ENCODE measurements at regions not wholly inside any gene's neighbourhood (a gene's known extent, or its start where the extent isn't known, plus 50 kb on each side); places are given as distances from the start of the nearest gene placed in this dataset.

DNA sequence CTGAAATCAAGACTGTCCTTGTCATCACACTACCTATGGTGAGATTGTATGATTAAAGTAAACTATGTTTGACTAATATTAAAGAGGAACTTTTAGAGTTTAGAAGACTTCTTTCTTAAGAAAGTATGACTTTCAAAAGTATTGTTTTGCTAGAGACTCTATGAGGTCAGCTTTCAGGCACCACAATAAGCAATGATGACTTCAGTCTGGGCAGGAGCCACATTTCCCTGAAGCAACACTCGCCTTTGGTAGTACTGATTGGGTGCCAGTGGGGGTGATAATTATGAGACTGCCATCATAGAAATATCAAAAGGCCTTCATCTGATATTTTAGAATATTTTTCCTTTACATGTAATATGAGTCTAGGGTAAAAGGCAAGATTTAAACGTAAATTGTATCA is 212.6 kb downstream of the DTHD1 start:
- no peak for DNase-seq

DNA sequence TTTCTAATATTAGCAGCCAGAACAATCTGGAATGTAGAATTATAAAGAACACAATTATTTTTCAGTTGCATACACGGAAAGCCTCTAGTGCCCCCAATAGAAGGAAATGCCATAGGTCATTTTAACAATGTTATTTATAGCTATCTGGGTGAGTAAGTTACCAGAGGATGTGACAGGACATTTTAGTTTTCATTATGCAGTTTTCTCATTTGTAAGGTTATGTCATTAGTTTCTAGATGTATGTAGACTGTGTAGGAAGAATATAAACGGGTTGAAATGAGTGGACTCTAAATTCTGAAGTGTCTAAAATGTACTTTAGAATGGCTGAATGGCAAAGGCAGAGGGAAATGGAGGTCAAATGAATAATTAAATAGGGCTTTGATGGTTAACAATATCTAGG is 213.3 kb downstream of the DTHD1 start:
- no peak for DNase-seq

DNA sequence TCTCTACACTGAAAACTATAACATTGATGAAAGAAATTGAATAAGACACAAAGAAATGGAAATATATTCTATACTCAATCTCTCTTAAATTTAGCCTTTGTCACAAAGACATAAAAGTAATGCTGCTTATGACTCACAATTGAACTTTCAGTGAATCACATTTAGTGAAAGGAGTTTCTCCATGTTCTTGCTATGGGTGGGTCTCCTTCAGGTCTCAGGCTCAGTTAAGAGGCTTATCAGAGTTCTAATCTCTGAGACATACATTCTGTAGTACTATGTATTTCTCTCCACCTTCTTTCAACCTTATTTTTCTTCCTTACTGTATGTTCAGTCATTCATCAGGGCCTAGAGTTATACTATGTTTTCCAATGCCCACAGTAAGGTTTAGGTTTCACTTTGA is 220.9 kb downstream of the DTHD1 start:
- no peak for DNase-seq

DNA sequence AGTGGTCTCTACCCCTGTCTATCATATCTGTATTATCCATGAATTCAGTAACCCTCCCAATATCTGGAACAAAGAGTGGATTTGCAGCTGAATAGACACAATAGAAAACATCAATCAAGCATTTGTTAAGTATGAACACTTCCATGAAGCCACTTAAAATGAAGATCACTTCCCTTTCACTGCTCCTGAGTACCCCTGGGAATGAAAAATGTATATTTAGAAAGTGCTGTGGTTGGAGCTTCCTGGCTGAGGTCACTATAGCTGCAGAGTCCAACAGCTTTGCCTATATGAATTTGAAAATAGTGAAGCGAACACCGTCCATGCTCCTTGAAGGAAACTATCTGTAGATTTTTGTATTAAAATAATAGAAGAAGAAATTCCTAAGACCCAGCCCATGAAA is 227.0 kb downstream of the DTHD1 start:
- DNase-seq: no peak

DNA sequence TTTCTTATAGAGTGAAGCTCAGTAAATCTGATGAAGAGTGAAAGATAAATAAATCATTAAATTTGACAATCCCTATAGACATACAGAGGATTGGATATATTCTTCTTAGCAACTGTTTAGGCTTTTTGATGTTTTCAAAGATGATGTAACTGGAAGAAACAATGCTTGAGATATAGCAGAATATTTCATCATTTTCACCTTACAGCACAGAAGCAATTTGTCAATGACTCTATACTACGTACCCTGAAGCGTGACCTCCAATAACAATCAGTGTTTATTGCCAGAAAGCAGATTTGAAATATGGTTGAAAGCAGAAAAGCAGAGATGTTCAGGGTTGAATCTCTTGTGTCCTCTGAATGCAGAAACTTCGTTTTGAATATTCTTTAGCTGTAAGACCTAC is 228.4 kb downstream of the DTHD1 start:
- DNase-seq: no peak

DNA sequence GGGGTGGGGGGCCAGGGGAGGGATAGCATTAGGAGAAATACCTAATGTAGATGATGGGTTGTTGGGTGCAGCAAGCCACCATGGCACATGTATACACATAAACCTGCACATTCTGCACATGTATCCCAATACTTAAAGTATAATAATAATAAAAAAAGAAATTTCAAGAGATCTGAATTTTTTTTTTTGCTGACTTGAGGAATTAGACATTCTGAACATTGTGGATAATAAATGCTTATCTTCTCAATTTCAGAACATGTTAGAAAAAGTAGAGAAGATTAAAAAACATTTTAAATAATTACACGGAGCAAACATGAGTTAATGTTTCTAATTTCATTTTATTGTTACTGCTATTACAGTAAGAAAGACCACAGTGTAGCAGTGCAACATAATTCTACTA is 230.4 kb downstream of the DTHD1 start:
- no peak for DNase-seq

DNA sequence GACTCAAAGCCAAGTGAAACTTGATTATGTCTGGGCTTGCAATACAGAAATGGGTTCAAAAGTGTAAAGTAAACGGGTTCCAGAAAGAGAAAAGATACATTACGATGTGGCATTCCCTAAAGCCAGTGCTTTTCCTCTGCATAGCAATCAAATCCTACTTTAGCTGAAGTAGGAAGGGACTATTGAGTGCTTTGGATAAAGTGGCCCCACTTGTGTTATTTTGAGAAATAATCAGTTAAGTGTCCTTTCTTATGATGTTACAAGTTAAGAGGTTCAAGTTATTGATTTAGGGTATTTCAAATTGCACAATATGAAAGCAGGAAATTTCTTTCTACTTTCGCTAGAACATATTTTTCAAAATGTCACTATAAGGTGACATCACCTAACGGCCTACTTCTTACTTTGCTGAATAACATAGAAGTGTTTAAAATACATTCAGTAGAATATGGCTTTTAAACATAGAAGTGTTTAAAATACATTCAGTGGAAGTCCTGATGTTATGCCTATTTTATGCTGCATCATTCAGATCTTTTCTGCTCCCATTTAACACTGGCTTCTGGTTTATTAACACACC is 235.2 kb downstream of the DTHD1 start:
- no peak for DNase-seq

DNA sequence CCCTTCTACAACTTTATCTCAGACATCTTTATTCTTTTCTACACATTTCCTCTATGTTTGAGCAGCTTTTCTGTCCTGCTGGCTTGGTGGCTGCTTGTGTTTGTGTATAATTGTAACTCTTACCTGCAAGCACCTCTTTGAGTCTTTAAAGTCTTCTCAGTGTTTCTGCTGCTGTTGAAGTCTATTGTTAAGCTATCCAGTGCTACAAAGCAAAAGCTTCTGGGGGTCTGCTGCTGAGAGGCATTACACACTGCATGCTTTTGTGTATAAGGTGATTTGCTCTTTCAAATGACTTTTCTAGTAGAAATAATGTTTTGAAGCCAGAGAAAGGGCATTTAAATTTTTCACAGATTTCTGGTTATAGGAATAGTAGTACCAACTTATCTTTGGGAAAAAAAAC is 241.8 kb downstream of the DTHD1 start:
- no peak for DNase-seq

DNA sequence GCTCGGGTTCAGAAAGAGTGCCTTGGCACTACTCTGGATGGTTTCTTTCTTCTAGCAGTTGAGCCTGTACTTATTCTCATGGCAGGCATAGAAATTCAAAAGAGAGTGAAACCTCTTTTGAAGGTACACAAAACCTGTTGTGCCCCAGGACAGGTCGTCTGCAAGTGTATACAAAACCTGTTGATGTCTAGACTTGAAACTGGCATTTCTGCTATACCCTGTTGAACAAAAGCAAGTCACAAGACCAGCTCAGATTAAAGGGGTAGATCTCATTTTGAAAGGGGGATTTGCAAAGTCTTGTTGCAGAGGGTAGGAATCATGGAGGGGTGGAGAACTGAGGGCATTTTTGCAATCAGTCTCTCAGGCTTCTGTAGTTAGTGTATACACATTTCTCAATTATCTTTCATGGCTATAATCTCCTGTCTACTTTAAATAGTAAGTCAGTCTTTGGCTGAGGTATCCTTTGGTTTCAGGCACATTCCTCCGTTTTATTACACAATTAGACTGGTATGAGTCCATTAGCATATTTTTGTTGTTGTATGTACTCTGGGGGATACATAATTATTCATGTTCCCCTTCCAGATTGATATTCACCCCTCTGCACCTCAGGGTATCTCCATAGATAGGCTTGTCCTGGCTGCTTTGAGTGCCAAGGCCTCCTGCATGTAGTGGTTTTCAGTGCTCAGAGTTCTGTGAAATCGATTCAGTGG is 251.4 kb downstream of the DTHD1 start:
- no peak for DNase-seq

DNA sequence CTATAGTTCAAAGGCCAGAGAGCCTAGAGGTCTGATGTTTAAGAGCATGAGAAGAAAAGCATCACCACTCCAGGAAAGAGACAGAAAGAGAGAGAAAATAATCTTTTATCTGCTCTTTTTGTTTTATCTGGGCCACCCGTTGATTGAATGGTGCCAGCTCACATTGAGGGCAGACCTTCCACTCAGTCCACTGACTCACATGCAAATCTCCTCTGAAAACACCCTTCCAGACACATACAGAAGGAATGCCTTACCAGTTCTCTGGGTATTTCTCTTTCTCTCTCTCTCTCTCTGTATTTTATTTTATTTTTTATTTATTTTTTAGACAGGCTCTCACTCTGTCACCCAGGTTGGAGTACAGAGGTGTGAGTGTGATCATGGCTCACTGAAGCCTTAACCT is 252.5 kb downstream of the DTHD1 start:
- DNase-seq: no peak

DNA sequence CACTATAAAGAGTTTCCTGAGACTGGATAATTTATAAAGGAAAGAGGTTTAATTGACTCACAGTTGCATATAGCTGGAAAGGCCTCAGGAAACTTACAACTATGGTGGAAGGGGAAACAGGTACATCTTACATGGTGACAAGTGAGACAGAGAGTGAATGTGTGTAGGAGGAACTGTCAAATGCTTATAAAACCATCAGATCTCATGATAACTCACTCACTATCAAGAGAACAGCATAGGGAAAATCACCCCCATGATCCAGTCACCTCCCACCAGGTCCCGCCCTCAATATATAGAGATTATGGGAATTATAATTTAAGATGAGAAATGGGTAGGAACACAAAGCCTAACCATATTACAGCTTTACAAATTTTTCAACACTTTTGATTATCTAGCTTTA is 266.0 kb downstream of the DTHD1 start:
- no peak for DNase-seq

DNA sequence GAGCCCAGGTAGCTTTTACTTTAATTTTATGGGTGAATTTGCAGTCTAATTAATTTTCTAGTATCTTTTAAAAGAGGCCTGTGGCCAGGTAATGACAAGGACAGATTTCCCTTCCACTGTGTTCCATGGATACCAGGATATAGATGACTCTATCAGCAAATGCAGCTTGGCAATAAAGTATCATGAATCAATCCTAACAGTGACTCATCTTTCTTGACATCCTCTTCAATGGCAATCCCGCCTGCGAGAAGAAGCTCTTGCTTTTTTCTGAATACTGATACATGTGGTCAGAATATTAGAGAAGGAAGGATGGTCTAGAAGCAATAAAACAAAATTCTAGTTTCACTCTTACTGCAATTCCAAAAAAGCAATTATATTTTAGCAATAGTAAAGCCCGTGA is 267.8 kb downstream of the DTHD1 start:
- DNase-seq: no peak

DNA sequence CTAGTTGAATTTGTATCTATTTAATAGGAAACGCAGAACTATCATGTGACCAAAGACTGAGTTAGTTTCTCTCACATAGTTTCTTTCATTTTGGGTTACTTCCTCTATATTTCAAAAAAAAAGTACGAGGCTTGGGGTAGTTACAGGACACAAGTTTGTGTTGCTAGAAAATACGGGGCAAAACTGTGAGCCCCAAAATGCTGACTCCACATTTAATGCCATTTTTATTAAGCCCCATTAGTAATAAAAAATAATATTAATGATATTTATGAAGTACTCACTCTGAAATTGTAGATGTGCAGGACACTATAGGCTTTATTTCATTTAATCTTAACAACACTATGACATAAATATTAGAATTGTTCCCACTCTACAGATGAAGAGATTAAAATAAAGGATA is 268.6 kb downstream of the DTHD1 start:
- DNase-seq: no peak

DNA sequence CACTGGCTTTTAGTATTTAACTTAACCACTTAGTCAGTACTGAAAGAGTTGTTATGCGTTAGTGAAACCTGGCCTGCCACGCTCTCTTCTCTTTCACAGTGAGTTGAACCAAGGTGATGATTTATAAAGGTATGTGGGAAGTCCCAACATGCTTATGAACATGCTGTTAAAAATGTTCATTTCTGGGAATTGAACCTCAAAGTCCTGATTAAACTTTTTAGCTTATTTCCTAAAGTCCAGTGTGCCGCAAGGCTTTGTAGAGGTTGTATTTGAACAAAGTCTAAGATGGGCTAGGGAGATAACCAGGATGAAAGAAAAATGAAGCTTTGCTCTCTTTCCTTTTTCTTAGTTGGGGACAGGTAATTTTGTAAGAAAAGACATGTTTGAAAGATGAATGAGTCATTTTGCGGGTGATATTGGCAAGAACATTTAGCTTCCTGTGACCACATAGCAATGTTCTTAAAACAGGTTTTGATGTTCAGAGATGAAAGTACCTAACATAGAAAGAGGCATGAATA is 270.3 kb downstream of the DTHD1 start:
- no peak for DNase-seq

DNA sequence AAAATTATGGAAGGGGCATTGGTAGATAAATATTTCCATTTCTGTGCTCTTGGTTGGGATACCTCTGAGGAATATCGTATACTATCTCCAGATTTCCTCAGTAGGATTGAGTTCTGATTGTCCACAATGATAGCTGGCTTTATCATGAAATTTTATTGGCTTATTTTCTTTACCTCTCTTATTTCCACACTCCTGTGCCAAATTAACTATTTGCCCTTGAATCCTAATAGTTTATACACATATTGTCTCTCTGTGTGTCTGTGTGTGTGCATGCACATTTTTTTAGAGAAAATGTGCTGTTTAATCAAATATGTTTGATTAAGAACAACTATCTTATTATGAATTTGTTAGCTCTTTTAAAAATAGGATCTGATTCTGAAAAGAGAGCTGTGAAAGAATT is 271.6 kb downstream of the DTHD1 start:
- DNase-seq: no peak

DNA sequence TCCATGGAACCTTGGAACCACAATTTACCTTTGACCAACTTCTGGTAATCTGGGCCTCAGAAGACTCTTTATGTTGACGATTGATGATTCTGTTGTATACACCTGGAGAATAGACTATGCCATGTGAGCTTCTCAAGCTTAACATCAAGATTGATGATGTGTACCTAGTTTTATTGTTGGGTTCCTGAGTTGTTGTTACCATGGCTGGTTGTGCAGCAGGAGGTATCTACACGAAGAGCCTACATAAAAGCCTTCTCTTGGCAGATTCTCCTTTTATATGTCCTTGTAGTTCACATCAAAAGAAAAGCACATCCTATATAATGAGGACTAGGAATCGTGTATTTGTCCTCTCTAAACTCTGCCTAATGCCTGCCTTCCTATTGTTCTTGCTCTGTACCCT is 272.0 kb downstream of the DTHD1 start:
- no peak for DNase-seq

DNA sequence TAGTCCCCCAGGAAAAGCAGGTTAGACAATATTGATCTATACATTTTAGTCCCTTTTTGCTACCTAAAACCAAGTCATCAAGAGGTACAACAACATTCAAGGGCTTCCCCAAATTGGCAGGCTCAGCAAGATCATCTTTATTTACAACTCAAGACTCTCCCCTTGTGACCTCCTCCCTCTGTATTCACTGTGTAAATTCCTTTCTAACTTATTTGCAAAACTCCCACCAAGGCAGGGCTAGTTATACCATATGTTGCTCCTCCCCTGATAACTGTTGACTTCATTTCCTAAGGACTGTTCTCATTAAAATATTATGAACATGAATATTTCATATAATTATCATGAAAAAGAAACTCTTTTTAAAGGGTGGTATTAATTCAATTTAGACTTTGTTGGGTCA is 275.6 kb downstream of the DTHD1 start:
- DNase-seq: no peak

DNA sequence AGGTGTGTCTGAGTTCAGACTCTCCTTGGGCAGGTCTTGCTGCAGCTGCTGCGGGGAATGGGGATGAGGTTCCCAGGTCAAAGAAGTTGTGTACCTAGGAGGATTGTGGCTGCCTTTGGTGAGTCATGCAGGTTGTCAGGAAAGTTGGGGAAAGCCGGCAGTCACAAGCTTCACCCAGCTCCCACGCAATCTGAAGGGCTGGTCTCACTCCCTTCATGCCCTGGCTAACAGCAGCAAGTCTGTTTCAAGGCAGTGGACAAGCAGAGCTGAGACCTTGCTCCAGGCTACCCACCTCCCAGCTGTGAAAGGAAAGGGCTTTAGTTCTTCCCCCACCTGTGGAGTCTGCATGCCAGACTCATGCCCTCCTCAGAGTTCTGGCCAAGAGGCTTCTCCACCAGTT is 287.2 kb downstream of the DTHD1 start:
- DNase-seq: no peak

DNA sequence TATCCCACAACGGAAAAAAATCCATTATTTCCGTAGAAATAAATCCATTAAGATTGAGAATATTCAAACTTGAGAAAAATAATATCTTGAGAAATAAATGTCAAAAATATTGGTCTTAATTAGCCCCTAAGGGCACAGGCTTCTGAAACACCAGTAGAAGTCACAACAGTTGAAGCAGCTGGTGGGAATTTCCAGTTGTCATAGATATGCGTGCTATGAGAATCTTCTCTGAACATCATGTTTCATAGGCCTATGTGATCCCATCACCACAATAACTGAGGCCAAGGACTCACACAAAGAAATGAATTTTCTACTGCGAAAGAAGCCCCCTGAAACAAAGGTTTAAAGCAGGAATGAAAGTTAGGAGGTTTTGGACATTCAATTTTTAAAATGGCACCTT is 292.0 kb downstream of the DTHD1 start:
- no peak for DNase-seq

DNA sequence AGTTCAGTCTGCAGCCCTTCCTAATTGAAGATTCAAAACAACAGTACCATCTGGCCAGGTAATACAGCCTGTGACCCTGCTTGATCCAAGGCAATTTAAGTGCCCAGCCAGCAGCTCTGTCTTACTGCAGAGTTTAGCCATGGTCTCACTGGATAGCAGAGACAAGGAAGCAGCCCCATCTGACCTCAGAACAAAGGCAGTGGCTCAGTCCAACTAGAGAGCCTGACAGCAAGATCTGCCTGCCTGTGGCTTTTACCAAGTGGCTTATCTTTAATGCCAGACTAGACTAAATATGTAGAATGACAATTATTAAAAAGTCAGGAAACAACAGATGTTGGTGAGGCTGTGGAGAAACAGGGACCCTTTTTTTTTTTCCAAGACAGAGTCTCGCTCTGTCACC is 293.4 kb downstream of the DTHD1 start:
- DNase-seq: no peak

DNA sequence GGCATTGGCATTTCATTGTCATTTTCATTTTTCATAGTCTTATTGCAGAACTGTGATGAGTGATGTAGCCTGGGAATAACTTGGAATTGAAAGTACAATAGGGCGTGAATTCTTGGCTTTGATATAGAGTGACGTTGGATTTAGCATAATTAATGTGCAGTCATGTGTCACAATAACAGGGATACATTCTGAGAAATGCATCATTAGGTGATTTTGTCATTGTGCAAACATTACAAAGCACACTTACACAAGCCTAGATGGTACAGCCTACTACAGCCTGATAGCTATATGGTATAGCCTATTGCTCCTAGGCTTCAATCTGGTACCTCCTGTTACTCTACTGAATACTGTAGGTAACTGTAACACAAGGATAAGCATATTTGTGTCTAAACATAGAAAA is 300.8 kb downstream of the DTHD1 start:
- DNase-seq: no peak

DNA sequence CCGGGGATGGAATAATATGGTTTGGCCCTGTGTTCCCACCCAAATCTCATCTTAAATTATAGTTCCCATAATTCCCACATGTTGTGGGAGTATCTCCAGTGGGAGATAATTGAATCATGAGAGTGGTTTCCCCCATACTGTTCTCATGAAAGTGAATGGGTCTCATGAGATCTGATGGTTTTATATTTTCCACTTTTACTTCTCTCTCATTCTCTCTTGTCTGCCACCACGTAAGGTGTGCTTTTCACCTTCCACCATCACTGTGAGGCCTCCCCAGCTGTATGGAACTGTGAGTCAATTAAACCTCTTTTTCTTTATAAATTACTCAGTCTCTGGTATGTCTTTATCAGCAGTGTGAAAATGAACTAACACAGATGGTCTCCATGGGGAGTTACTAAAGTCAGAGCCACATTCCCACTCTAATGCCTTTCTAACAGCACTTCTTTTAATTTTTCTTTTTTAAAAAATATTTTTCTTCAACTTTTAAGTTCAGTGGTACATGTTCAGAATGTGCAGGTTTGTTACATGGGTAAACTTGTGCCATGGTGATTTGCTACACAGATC is 306.6 kb downstream of the DTHD1 start:
- DNase-seq: no peak

DNA sequence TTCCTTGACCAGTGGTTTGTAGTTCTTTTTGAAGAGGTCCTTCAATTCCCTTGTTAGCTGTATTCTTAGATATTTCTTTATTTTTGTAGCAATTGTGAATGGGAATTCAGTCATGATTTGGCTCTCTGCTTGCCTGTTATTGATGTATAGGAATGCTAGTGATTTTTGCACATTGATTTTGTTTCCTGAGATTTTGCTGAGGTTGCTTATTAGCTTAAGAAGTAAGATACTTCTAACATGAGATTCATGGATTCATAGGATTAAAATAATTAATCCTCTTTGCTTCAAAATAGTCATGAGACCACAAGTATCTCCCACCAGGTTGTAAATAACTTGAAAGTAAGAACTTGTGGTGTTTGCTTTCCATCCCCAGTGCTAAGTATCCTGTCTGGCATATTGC is 308.9 kb downstream of the DTHD1 start:
- DNase-seq: no peak

DNA sequence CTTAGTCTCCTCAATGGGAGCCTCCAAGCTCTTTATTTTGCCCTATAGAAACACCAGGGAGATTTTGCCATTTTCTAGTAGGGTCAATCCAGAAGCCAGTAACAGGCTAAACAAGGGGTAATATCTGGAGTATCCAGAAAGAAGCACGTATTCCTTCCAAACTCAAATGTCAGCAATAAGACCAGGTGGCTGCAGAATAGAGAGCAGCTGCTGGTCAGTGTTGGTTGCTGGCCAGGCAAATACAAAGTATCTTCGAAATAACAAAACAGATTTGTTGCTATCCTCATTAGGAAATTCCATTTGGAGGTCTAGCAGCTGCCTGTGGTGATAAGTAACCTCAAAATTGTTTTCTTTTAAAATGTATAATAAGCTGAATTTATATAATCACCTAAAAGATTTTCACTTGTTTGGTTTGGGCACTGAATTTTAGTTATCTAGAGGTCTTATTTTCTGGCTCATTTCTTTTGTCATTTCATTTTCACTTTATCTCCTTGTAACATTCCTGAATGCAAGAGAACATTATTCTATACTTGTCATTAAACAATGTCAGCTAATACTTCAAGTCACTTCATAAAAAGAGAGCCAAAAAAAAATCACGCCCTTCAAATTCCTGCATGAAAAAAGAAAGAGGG is 320.6 kb downstream of the DTHD1 start:
- DNase-seq: no peak
